H9 (cell line): ENCODE measurements at regions not wholly inside any gene's neighbourhood (a gene's known extent, or its start where the extent isn't known, plus 50 kb on each side); places are given as distances from the start of the nearest gene placed in this dataset.

Source experiments
- DNase-seq: peaks from one replicate; pipeline ENCODE4 v3.0.0-alpha.2; 2017
- H2AFZ ChIP-seq: one replicate; pipeline ENCODE4 v1.6.1; 2013; ENCODE audit warnings: mild to moderate bottlenecking, low read length, control low read depth, moderate library complexity
- H2AK5ac ChIP-seq: 2 replicates; pipeline ENCODE4 v1.6.1; 2013; ENCODE audit warnings: low read length, control low read depth, mixed read lengths; ENCODE audit not compliant: insufficient read length
- H2BK120ac ChIP-seq: one replicate; pipeline ENCODE4 v1.6.1; 2013; ENCODE audit warnings: low read depth, mild to moderate bottlenecking, low read length, control low read depth, inconsistent platforms; ENCODE audit not compliant: poor library complexity, severe bottlenecking
- H2BK12ac ChIP-seq: 2 replicates; pipeline ENCODE4 v1.6.1; 2013; ENCODE audit warnings: low read length, control low read depth, mixed read lengths, low read depth; ENCODE audit not compliant: insufficient read length
- H2BK15ac ChIP-seq: 2 replicates; pipeline ENCODE4 v1.6.1; 2013; ENCODE audit warnings: low read depth, low read length, control low read depth
- H2BK20ac ChIP-seq: one replicate; pipeline ENCODE4 v1.6.1; 2013; ENCODE audit warnings: low read depth, mild to moderate bottlenecking, low read length, control low read depth, inconsistent platforms; ENCODE audit not compliant: poor library complexity, severe bottlenecking
- H2BK5ac ChIP-seq: 2 replicates; pipeline ENCODE4 v1.6.1; 2013; ENCODE audit warnings: low read length, control low read depth, mixed read lengths; ENCODE audit not compliant: insufficient read length
- H3K14ac ChIP-seq: 2 replicates; pipeline ENCODE4 v1.6.1; 2013; ENCODE audit warnings: low read length, control low read depth; ENCODE audit not compliant: insufficient read depth
- H3K18ac ChIP-seq: 2 replicates; pipeline ENCODE4 v1.6.1; 2013; ENCODE audit warnings: low read depth, mild to moderate bottlenecking, mixed read lengths, low read length, control low read depth; ENCODE audit not compliant: insufficient read length
- H3K23ac ChIP-seq: 2 replicates; pipeline ENCODE4 v1.6.1; 2013; ENCODE audit warnings: low read length, control low read depth, mixed read lengths, low read depth; ENCODE audit not compliant: insufficient read length
- H3K23me2 ChIP-seq: 2 replicates; pipeline ENCODE4 v1.6.1; 2013; ENCODE audit warnings: low read depth, mild to moderate bottlenecking, mixed read lengths, low read length, control low read depth; ENCODE audit not compliant: insufficient read length, poor library complexity, severe bottlenecking
- H3K27ac ChIP-seq: 2 replicates; pipeline ENCODE4 v1.5.1; 2013; ENCODE audit warnings: low read length, control low read depth, mixed read lengths, low read depth; ENCODE audit not compliant: insufficient read length
- H3K27me3 ChIP-seq: 2 replicates; pipeline ENCODE4 v1.6.1; 2013; ENCODE audit warnings: low read length, control low read depth, inconsistent platforms; ENCODE audit not compliant: insufficient read depth
- H3K4ac ChIP-seq: 2 replicates; pipeline ENCODE4 v1.6.1; 2013; ENCODE audit warnings: low read depth, mild to moderate bottlenecking, control low read depth, inconsistent platforms, low read length, moderate library complexity
- H3K4me1 ChIP-seq: 2 replicates; pipeline ENCODE4 v1.6.1; 2013; ENCODE audit warnings: low read length, control low read depth, inconsistent platforms; ENCODE audit not compliant: insufficient read depth
- H3K4me2 ChIP-seq: 2 replicates; pipeline ENCODE4 v1.6.1; 2013; ENCODE audit warnings: low read length, control low read depth, mixed read lengths; ENCODE audit not compliant: insufficient read length, insufficient read depth
- H3K56ac ChIP-seq: 2 replicates; pipeline ENCODE4 v1.6.1; 2013; ENCODE audit warnings: low read depth, mild to moderate bottlenecking, mixed read lengths, low read length, control low read depth; ENCODE audit not compliant: insufficient read length
- H3K79me1 ChIP-seq: 2 replicates; pipeline ENCODE4 v1.6.1; 2013; ENCODE audit warnings: low read depth, mild to moderate bottlenecking, moderate library complexity, low read length, control low read depth, inconsistent platforms; ENCODE audit not compliant: insufficient read depth, poor library complexity, severe bottlenecking
- H3K79me2 ChIP-seq: 2 replicates; pipeline ENCODE4 v1.6.1; 2013; ENCODE audit warnings: low read length, control low read depth, inconsistent platforms; ENCODE audit not compliant: insufficient read depth
- H3K9ac ChIP-seq: 2 replicates; pipeline ENCODE4 v1.6.1; 2013; ENCODE audit warnings: low read length, control low read depth, mixed read lengths; ENCODE audit not compliant: insufficient read length; ENCODE audit errors: extremely low read depth
- H3K9me3 ChIP-seq: one replicate; pipeline ENCODE4 v1.6.1; 2013; ENCODE audit warnings: low read depth, low read length, inconsistent platforms; ENCODE audit not compliant: control insufficient read depth
- H3T11ph ChIP-seq: one replicate; pipeline ENCODE4 v1.6.1; 2013; ENCODE audit warnings: mild to moderate bottlenecking, low read length, control low read depth, inconsistent platforms
- H4K20me1 ChIP-seq: one replicate; pipeline ENCODE4 v1.6.1; 2013; ENCODE audit not compliant: control insufficient read depth, insufficient read length, insufficient read depth
- H4K5ac ChIP-seq: 2 replicates; pipeline ENCODE4 v1.6.1; 2013; ENCODE audit warnings: low read depth, mild to moderate bottlenecking, mixed read lengths, low read length, control low read depth; ENCODE audit not compliant: insufficient read length
- H4K8ac ChIP-seq: replicated peaks from 2 replicates; pipeline ENCODE4 v1.6.1; 2013; ENCODE audit warnings: low read length, control low read depth, mixed read lengths, low read depth; ENCODE audit not compliant: insufficient read length
- H4K91ac ChIP-seq: 2 replicates; pipeline ENCODE4 v1.6.1; 2013; ENCODE audit warnings: low read depth, mild to moderate bottlenecking, moderate library complexity, mixed read lengths, low read length, control low read depth; ENCODE audit not compliant: insufficient read length
- H3K27ac Mint-ChIP-seq, 3 experiments: 2 replicates in 2 of 3; 3 replicates in 1 of 3; pipeline ENCODE4 v1.8.0; 2020 to 2021; ENCODE audit warnings: mixed read lengths in 3 of 3, mild to moderate bottlenecking in 1 of 3, moderate library complexity in 1 of 3
- H3K27me3 Mint-ChIP-seq: 2 replicates; pipeline ENCODE4 v1.8.0; 2021; ENCODE audit warnings: low read depth, mild to moderate bottlenecking, moderate library complexity, mixed read lengths
- H3K36me3 Mint-ChIP-seq, 3 experiments: 2 replicates in 2 of 3; 3 replicates in 1 of 3; pipeline ENCODE4 v1.8.0; 2020 to 2021; ENCODE audit warnings: low read depth in 3 of 3, mixed read lengths in 3 of 3; ENCODE audit not compliant: insufficient read depth in 1 of 3
- H3K4me1 Mint-ChIP-seq, 2 experiments: 2 replicates each; pipeline ENCODE4 v1.8.0; 2020; ENCODE audit warnings: mixed read lengths in 2 of 2
- H3K4me3 Mint-ChIP-seq, 2 experiments: 2 replicates in 1 of 2; 3 replicates in 1 of 2; pipeline ENCODE4 v1.8.0; 2020 to 2021; ENCODE audit warnings: mild to moderate bottlenecking in 2 of 2, mixed read lengths in 2 of 2, moderate library complexity in 1 of 2
- H3K9me3 Mint-ChIP-seq, 2 experiments: 2 replicates in 1 of 2; 3 replicates in 1 of 2; pipeline ENCODE4 v1.8.0; 2020; ENCODE audit warnings: mild to moderate bottlenecking in 2 of 2, mixed read lengths in 2 of 2, moderate library complexity in 1 of 2
- CTCF ChIP-seq: fragments of 200-600 bp; sonication (generic); conservative IDR thresholded peaks from 3 replicates; pipeline ENCODE4 v1.8.0; 2021; ENCODE audit warnings: antibody characterized with exemption, mild to moderate bottlenecking
- WGBS: extraction: QIAGEN DNeasy Blood & Tissue Kit; methylation state at CpG from one replicate; pipeline ENCODE4 v1.1.7; 2013; ENCODE audit warnings: missing lambda C conversion rate, low lambda C conversion rate, mixed read lengths; ENCODE audit not compliant: insufficient read length; ENCODE audit errors: extremely low coverage; 5-methylcytosine and 5-hydroxymethylcytosine counted together

- no peaks in the 10 kb centered on the region for H3K79me1 ChIP-seq
- no peak overlapping the region for H3K27ac ChIP-seq
- H3K27ac Mint-ChIP-seq, result no peak overlapping the region; a peak in 1 of 7 replicates
- no peak overlapping the region for H3T11ph ChIP-seq
- no peak overlapping the region for H3K18ac ChIP-seq
- H2BK120ac ChIP-seq, result no peak overlapping the region
- H4K20me1 ChIP-seq, result no peaks in the 10 kb centered on the region
- no peak for TF ChIP-seq CTCF
- H3K79me2 ChIP-seq, result no peaks in the 10 kb centered on the region
- no peak overlapping the region for H3K4me3 Mint-ChIP-seq
- no peaks in the 10 kb centered on the region; a peak in 1 of 5 replicates for H3K9me3 Mint-ChIP-seq
- no peak overlapping the region for H2AFZ ChIP-seq
- H3K4me1 ChIP-seq, result no peaks in the 10 kb centered on the region
- H4K5ac ChIP-seq, result no peak overlapping the region
- H3K23ac ChIP-seq, result no peak overlapping the region
- no peak overlapping the region for H3K4me2 ChIP-seq
- H3K36me3 Mint-ChIP-seq, result no peaks in the 10 kb centered on the region; a peak in 1 of 7 replicates
- no peaks in the 10 kb centered on the region for H3K27me3 ChIP-seq
- no peak overlapping the region for H2AK5ac ChIP-seq
- H4K91ac ChIP-seq, result no peak overlapping the region
- H2BK5ac ChIP-seq, result no peak overlapping the region
- H2BK20ac ChIP-seq, result no peak overlapping the region
- peaks cover 0 to 2% of the 10 kb centered on the region in 2 experiments; a peak in 1 of 4 replicates for H3K4me1 Mint-ChIP-seq
- H3K56ac ChIP-seq, result no peak overlapping the region
- no peaks in the 10 kb centered on the region for H3K23me2 ChIP-seq
- H2BK15ac ChIP-seq, result no peak overlapping the region
- no CpG with 5 or more reads among the region's 13 CpGs for WGBS
- H3K9me3 ChIP-seq, result no peaks in the 10 kb centered on the region
- H3K9ac ChIP-seq, result no peak overlapping the region
- no peak overlapping the region for H2BK12ac ChIP-seq
- no peak overlapping the region for H4K8ac ChIP-seq
- no peak overlapping the region for H3K4ac ChIP-seq
- no peak for DNase-seq
- H3K27me3 Mint-ChIP-seq, result peaks cover 8% of the 10 kb centered on the region
- no peak overlapping the region for H3K14ac ChIP-seq
Observed at GRCh38 chr2:71879509-71880184, 268.0 kb downstream of the CYP26B1 start.
